ENCODE measurements at regions not wholly inside any gene's neighbourhood (a gene's known extent, or its start where the extent isn't known, plus 50 kb on each side); places are given as distances from the start of the nearest gene placed in this dataset.
"Not testable (repeated sequence)": the region's sequence is repeated elsewhere in the genome, so short reads cannot be mapped to it uniquely, and the experiment has no call there.

- no peak for DNase-seq
Measured at GRCh38 chr2:234719116-234719716, 222.3 kb upstream of the ARL4C start.

- no peak for DNase-seq
Measured at GRCh38 chr2:234716271-234716670, 219.4 kb upstream of the ARL4C start.

GRCh38 chr2:234715671-234716250 is 218.9 kb upstream of the ARL4C start:
- DNase-seq, result no peak

- no peak for DNase-seq
Measured at GRCh38 chr2:234714711-234715110, 217.8 kb upstream of the ARL4C start.

GRCh38 chr2:234712421-234712935 is 215.6 kb upstream of the ARL4C start:
- DNase-seq, result no peak

GRCh38 chr2:234711308-234711707 is 214.4 kb upstream of the ARL4C start:
- no peak for DNase-seq

- no peak for DNase-seq
Measured at GRCh38 chr2:234710587-234710986, 213.7 kb upstream of the ARL4C start.

- no peak for DNase-seq
Measured at GRCh38 chr2:234710066-234710465, 213.2 kb upstream of the ARL4C start.

GRCh38 chr2:234708717-234709116 is 211.8 kb upstream of the ARL4C start:
- no peak for DNase-seq

- no peak for DNase-seq
Measured at GRCh38 chr2:234708091-234708683, 211.3 kb upstream of the ARL4C start.

- no peak for DNase-seq
Measured at GRCh38 chr2:234706086-234706485, 209.2 kb upstream of the ARL4C start.

- no peak for DNase-seq
Measured at GRCh38 chr2:234705108-234705507, 208.2 kb upstream of the ARL4C start.

- no peak for DNase-seq
Measured at GRCh38 chr2:234703258-234703657, 206.4 kb upstream of the ARL4C start.

GRCh38 chr2:234702731-234703225 is 205.9 kb upstream of the ARL4C start:
- DNase-seq, result no peak

- no peak for DNase-seq
Measured at GRCh38 chr2:234701841-234702240, 205.0 kb upstream of the ARL4C start.

- DNase-seq, result no peak
Measured at GRCh38 chr2:234701421-234701820, 204.5 kb upstream of the ARL4C start.

- no peak for DNase-seq
Measured at GRCh38 chr2:234699456-234699855, 202.6 kb upstream of the ARL4C start.

- not testable (repeated sequence) for DNase-seq
Measured at GRCh38 chr2:234697300-234697876, 200.5 kb upstream of the ARL4C start.

- no peak for DNase-seq
Measured at GRCh38 chr2:234695981-234696380, 199.1 kb upstream of the ARL4C start.

- DNase-seq, result no peak
Measured at GRCh38 chr2:234694244-234695013, 197.5 kb upstream of the ARL4C start.

- DNase-seq, result not testable (repeated sequence)
Measured at GRCh38 chr2:234693681-234694190, 196.9 kb upstream of the ARL4C start.

- not testable (repeated sequence) for DNase-seq
Measured at GRCh38 chr2:234693191-234693590, 196.3 kb upstream of the ARL4C start.

Data from CD4-positive, alpha-beta T cell treated with Interleukin-4 for 4 hours (primary cell).